ENCODE measurements at regions not wholly inside any gene's neighbourhood (a gene's known extent, or its start where the extent isn't known, plus 50 kb on each side); places are given as distances from the start of the nearest gene placed in this dataset.
"Not testable (repeated sequence)": the region's sequence is repeated elsewhere in the genome, so short reads cannot be mapped to it uniquely, and the experiment has no call there.

GRCh38 chr14:30159374-30159773 is 231.7 kb upstream of the PRKD1 start:
- DNase-seq (ENCODE audit: low spot score): no peak

- no peak for DNase-seq (ENCODE audit: low spot score)
Observed at GRCh38 chr14:30160608-30161007, 233.0 kb upstream of the PRKD1 start.

- DNase-seq (ENCODE audit: low spot score): no peak
Observed at GRCh38 chr14:30162066-30162465, 234.4 kb upstream of the PRKD1 start.

- DNase-seq (ENCODE audit: low spot score): no peak
Observed at GRCh38 chr14:30165255-30165654, 237.6 kb upstream of the PRKD1 start.

GRCh38 chr14:30177781-30178180 is 250.1 kb upstream of the PRKD1 start:
- DNase-seq (ENCODE audit: low spot score): no peak

GRCh38 chr14:30179381-30180130 is 251.9 kb upstream of the PRKD1 start:
- DNase-seq (ENCODE audit: low spot score): no peak

- no peak for DNase-seq (ENCODE audit: low spot score)
Observed at GRCh38 chr14:30180219-30180618, 252.6 kb upstream of the PRKD1 start.

- no peak for DNase-seq (ENCODE audit: low spot score)
Observed at GRCh38 chr14:30185832-30186231, 258.2 kb upstream of the PRKD1 start.

- no peak for DNase-seq (ENCODE audit: low spot score)
Observed at GRCh38 chr14:30191639-30192279, 264.1 kb upstream of the PRKD1 start.

- no peak for DNase-seq (ENCODE audit: low spot score)
Observed at GRCh38 chr14:30193101-30193500, 265.5 kb upstream of the PRKD1 start.

GRCh38 chr14:30193845-30194501 is 266.3 kb upstream of the PRKD1 start:
- DNase-seq (ENCODE audit: low spot score): no peak

GRCh38 chr14:30194741-30195148 is 267.1 kb upstream of the PRKD1 start:
- DNase-seq (ENCODE audit: low spot score): no peak

GRCh38 chr14:30195941-30196340 is 268.3 kb upstream of the PRKD1 start:
- DNase-seq (ENCODE audit: low spot score): no peak

GRCh38 chr14:30196861-30197260 is 269.2 kb upstream of the PRKD1 start:
- no peak for DNase-seq (ENCODE audit: low spot score)

- not testable (repeated sequence) for DNase-seq (ENCODE audit: low spot score)
Observed at GRCh38 chr14:30198720-30199119, 271.1 kb upstream of the PRKD1 start.

GRCh38 chr14:30204431-30204980 is 276.9 kb upstream of the PRKD1 start:
- no peak for DNase-seq (ENCODE audit: low spot score)

GRCh38 chr14:30209136-30209535 is 281.5 kb upstream of the PRKD1 start:
- DNase-seq (ENCODE audit: low spot score): no peak

- DNase-seq (ENCODE audit: low spot score): no peak
Observed at GRCh38 chr14:30210630-30211029, 283.0 kb upstream of the PRKD1 start.

- DNase-seq (ENCODE audit: low spot score): no peak
Observed at GRCh38 chr14:30211326-30211725, 283.7 kb upstream of the PRKD1 start.

- no peak for DNase-seq (ENCODE audit: low spot score)
Observed at GRCh38 chr14:30214014-30214413, 286.4 kb upstream of the PRKD1 start.

- DNase-seq (ENCODE audit: low spot score): no peak
Observed at GRCh38 chr14:30214461-30215090, 286.9 kb upstream of the PRKD1 start.

GRCh38 chr14:30218907-30219306 is 291.3 kb upstream of the PRKD1 start:
- no peak for DNase-seq (ENCODE audit: low spot score)

Data from left forelimb (tissue), 1 donor.